Stimulated activated CD4-positive, alpha-beta T cell treated with anti-CD3 and anti-CD28 coated beads, Interleukin-2, amount 100 ng/mL, for 24 hours (primary cell): ENCODE measurements at regions not wholly inside any gene's neighbourhood (a gene's known extent, or its start where the extent isn't known, plus 50 kb on each side); places are given as distances from the start of the nearest gene placed in this dataset.

Source experiments
- DNase-seq, 2 donors: peaks; one replicate each; pipeline ENCODE4 v3.0.0-alpha.2; 2020

DNA sequence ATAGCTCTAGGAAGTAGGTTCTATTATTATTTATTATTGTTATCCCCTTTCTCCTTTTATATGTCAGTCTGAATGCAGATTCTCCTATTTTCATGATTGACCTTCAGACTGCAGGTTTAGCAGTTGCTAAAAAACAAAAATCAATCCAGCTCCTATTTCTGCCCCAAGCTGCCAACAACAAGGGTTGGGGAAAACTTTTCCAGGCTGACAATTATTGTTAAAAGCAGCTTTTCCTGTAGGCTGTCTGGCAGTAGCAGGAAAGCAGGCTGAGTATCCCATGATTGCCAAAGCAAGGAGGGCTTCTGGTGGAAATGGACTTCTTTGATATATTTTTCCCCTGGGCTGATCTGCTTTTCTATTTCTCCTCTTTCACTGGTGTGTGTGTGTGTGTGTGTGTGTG is 78.0 kb upstream of the CTLA4 start:
- DNase-seq = no peak

DNA sequence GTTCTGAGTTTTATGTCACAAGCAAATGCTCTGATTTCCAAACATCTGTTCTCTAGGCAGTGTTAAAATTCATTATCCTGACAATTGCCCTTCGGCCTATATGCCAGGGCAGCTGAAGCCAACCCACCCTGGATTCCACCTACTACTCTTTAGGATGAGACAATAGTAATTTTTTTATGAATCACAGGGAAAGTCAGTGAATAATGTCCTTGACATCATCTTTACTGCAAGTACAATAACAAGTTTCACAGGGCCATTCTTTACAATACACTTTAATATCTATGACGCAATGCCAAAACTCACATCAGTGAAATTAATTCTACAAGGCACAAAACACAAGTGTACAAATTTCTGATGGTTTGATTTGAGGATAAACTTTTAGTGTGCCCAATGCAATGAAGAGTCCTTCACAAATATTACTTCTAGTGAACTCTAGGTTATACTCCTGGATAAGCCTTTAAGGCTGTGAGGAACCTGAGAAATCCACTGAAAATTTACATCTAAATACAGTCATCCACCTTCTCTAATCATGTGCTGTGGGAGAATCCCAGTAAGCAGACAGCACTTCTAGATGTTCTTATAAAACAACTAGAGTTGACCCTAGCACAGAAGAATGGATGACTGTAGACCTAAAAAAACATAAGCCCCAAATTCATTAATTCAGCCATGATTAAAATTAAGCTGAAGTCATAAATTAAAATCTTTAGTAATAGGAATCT is 77.3 kb upstream of the CTLA4 start:
- DNase-seq = no peak

- no peak for DNase-seq
These were observed 71.1 kb upstream of the CTLA4 start for GRCh38 chr2:203796248-203797010.

GRCh38 chr2:203797276-203797675 is 70.3 kb upstream of the CTLA4 start:
- DNase-seq = no peak

DNA sequence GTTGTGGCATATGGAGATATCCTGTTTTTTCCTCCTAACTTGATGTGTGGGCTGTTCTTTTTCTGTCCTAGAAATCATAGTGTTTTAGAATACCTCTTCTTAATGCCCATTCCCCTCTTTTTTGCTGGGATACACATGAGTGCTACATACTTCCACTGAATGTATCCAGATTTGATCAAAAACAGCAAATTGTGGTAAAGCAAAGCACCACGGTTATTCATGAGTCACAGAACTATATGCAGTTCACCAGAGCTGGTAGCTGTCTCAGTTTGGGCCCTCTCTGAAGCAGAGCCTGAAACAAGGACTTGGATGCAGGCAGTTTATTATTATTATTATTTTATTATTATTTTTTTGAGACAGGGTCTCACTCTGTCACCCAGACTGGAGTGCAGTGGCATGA is 69.9 kb upstream of the CTLA4 start:
- DNase-seq = no peak

DNA sequence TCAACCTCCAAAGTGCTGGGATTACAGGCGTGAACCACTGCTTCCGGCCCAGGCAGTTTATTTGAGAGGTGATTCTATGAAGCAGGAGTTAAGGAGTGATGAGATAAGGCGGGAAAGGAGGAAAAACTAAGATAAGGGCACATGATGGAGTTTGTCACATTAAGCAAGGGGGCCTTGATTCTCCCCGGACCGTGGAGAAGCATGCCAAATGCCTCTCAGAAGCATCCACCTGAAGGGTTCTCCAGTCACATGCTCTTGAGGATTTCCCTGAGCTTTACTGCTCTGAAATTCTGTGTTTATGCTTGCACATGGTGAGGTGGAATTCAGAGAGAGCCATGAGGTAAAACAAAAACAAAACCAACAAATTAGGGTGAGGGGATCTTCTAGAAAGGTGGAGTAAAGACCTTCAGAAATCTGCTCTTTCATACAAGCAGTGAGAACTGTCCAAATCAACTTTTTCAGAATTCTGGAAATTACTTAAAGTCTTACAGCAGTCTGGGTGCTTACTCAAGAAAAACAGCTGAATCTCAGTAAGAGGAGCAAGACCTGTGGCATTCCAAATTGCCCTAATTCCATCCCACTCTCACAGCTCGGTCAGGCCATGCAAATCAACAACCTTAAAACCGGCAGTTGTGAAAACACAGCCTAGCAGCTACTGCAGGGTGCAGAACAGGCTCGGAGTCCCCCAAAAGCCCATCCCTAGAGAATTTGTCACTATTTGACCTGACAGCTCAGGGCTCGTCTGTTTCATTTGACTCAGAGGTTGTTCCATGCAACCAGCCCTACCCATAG is 69.1 kb upstream of the CTLA4 start:
- DNase-seq = no peak

GRCh38 chr2:203799908-203800307 is 67.7 kb upstream of the CTLA4 start:
- DNase-seq = peak; percentile 25 to 33

DNA sequence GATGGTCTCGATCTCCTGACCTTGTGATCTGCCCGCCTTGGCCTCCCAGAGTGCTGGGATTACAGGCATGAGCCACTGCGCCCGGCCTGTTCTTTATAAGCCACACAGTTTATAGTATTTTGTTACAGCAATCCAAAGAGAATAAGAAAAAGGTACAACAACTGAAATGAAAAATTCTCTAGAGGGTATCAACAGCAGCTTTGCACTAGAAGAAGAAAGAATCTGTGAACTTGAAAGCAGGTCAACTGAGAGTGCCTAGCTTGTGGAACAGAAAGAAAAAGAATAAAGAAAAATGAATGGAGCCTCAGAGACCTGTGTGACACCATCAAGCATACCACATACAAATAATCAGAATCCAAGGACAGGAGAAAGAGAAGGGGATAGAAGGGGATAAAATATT is 66.8 kb upstream of the CTLA4 start:
- no peak for DNase-seq

- DNase-seq = peak; percentile 54 to 61
These were observed 65.1 kb upstream of the CTLA4 start for GRCh38 chr2:203802342-203803052.

DNA sequence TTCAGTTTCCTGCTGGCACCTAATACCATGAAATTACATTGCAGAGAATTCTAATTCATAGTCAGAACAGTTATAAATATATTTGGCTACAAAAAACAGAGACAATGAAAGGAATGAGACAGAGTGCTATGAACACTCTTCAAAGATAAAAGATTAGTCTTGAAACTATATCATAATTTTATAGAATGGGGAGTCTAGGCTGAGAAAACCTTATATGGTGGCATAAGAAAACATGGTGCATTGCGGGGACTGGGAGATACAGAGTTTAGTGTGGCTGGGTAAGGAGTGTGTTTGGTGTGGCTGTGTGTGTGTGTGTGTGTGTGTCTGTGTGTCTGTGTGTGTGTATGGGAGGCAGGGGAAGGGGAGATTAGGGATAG is 64.5 kb upstream of the CTLA4 start:
- DNase-seq = no peak

DNA sequence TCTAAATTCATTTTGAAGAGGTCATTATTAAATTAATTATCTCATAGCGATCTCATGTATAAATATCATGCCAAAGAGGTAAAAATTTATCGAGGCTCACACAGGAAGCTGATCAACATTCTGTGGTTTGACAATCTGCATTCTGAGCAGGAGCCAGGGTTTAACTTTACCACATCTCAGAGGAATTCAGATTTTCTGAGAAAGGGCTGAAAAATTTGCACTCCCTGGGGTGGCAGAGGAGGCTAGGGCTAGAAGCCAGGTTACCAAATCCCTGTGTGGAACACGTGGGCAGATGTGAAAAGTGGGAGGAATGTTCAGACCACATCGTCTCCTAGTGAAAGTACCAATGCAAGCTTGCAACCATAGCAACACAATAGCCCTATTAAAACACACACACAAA is 63.5 kb upstream of the CTLA4 start:
- DNase-seq = peak; percentile 49 to 53

- no peak for DNase-seq
These were observed 62.6 kb upstream of the CTLA4 start for GRCh38 chr2:203804764-203805485.

- no peak for DNase-seq
These were observed 62.1 kb upstream of the CTLA4 start for GRCh38 chr2:203805486-203805838.

DNA sequence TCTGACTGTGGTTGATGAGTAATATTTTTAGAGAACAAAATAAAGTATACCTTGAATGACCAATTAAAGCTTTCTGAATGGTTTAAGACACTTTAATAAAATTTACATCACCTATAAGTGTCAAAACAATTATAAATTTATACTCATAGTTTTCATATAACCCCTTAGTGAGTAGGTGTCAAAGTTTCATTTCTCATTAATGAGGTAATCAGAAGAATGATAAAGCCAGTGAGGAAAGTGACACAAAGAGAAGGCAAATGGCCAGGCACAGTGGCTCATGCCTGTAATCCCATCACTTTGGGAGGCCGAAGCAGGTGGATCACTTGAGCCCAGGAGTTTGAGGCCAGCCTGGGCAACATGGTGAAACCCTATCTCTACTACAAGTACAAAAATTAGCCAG is 60.8 kb upstream of the CTLA4 start:
- DNase-seq = no peak

DNA sequence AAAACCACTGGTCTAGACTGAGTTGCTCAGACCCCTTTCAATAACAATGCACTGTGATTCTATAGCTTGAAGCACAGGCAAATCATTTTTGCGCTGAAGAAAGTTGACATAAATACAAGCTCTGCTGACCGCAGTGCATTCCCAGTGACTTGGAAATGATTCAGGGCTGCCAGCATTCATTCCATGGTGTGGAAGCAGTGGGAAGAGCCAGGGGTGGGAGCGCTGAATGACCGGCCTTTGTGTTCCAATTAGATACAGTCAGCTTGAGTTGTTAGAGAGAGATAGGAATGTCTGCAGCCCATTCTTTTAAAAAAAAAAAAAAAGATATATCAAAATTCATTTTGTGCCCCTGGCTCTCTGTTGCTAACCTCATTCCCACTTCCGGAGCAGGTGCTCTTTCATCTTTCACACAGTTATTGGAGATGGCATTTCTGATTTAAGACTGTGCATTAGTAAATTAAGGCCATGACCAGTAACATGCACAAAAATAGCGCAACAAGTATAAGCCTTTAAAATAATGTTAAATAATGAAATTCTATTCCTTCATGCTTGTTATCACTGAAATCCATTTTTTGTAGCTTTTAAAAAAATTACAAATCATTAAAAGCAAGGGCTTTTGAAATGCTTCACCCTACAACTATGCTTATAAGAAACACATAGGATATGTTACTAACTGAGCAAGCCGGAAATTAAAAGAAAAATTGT is 59.4 kb upstream of the CTLA4 start:
- no peak for DNase-seq

DNA sequence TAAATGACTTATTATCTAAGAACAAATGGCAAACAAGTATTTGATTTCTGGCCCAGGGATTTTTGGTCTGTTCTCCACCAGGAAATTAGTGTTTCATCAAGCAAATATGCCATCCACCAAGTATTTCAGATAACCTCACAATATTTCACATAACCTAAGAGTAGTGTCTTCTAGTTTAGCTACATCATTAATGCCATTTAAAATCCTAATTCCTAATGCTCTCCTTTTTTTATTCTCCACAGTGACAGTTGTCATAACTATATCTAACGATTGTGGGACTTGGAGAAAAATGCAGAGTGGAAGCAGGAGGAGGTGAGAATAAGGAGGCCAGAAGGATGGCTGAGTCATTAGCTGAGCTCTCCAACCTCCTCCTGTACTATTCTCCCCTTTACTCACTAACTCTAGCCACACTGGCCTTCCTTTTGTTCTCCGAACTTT is 58.5 kb upstream of the CTLA4 start:
- no peak for DNase-seq

DNA sequence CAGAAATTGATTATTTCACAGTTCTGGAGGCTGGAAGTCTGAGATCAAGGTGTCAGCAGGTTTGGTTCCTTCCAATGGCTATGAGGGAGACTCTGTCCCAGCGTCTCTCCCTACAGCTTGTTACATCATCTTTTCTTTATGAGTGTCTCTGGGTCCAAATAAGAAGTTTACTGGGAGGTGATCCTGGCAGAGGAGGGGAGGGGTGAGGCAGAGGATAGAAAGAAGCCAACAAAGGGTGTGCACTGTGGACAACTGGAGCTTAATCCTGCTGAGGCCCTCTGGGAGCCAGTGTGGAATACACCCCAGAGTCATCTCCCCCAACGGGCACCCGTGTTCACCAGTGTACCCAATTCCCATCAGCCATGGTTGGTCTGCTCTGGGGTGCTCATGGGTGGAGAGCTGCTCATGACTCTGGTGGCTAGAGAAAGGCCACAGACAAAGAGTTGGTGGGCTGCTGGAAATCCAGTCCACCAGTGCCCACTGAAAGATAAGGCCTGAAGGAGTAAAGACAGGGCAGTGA is 57.5 kb upstream of the CTLA4 start:
- DNase-seq = no peak

- peak; percentile 78 to 80 for DNase-seq
These were observed 55.9 kb upstream of the CTLA4 start for GRCh38 chr2:203811491-203812221.

GRCh38 chr2:203812294-203813221 is 55.0 kb upstream of the CTLA4 start:
- DNase-seq = no peak

- no peak for DNase-seq
These were observed 53.9 kb upstream of the CTLA4 start for GRCh38 chr2:203813684-203814083.
